ENCODE measurements at regions not wholly inside any gene's neighbourhood (a gene's known extent, or its start where the extent isn't known, plus 50 kb on each side); places are given as distances from the start of the nearest gene placed in this dataset.
"Not testable (repeated sequence)": the region's sequence is repeated elsewhere in the genome, so short reads cannot be mapped to it uniquely, and the experiment has no call there.

DNA sequence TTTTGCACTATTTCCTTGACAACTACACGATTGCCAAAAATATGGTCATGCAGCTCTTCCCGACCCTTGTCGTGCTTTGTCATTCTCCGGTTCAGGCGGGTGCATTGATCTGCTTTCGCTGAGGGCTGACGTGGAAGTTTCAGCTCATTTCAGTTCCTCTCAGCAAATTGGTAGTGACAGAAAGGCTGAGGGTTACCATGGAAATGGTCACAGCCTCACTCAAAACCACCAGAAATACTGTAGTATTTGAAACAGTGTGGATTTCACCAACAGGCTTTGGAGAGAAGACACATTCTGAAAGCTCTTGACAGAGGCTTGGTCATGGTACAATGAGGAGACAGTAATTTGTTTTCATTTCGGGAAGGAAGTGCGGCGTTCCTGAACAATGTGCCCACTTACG, 99.7 kb upstream of the EXOC2 start:
- no peak for ATAC-seq

DNA sequence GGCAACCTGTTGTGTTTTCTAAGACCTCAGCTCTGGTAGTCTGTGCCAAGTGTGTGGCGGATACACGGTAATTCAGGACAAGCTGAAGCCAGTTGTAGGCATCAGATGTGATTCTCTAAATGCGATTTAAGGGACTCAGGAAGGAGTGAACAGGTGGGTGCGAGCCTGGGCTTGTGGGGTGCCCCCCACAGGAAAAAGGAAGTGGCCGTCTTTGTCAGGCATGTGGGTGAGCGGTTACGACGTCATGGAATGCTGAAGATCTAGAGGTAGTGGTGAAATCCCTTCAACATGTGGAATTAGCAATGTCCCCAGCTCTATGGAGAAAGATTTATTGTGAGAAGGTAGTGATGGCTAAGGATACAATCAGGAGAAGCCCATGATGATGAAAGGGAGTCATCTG, 95.1 kb upstream of the EXOC2 start:
- no peak for ATAC-seq

GRCh38 chr6:786946-787763, 94.2 kb upstream of the EXOC2 start:
- no peak for ATAC-seq

GRCh38 chr6:783966-784735, 91.2 kb upstream of the EXOC2 start:
- no peak for ATAC-seq

DNA sequence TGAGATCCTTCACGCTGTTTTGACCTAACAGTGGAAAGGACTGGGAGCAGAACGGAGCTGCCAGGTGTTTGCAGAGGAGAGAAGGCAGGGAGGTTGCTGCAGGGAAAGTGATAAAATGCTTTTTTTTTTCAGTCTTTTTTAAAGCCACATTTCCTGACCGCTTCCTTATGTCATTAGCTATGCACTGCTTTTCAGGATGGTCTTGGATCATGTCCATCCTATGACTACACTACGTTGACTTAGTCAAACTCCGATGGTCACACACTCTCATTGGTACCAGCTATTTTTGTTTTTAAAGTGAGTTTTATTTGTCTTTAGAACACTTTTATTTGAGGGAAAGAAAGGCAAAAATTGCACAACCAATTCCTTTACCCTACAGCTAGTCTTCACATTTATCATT, 89.2 kb upstream of the EXOC2 start:
- ATAC-seq: no peak

GRCh38 chr6:781350-781961, 88.5 kb upstream of the EXOC2 start:
- no peak for ATAC-seq

- ATAC-seq: no peak
Measured at GRCh38 chr6:780706-781105, 87.8 kb upstream of the EXOC2 start.

DNA sequence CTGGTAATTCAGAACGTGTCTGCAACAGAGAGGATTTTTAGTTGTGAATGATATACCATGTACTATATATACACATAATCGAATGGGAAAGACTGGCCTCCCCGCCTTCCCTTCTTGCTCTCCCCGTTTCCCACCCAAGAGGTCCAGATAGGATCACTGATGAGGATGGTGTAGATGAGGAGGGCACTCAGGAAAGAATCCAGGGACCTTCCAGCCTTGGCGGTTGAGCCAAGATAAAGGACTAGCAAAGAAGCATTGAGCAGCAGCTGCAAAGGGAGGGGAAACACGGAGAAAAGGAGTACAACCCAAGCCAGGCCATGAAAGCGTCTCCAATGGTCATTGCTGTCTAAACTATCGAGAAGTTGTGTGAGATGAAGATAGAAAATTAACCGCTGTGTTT, 84.0 kb upstream of the EXOC2 start:
- ATAC-seq: no peak

DNA sequence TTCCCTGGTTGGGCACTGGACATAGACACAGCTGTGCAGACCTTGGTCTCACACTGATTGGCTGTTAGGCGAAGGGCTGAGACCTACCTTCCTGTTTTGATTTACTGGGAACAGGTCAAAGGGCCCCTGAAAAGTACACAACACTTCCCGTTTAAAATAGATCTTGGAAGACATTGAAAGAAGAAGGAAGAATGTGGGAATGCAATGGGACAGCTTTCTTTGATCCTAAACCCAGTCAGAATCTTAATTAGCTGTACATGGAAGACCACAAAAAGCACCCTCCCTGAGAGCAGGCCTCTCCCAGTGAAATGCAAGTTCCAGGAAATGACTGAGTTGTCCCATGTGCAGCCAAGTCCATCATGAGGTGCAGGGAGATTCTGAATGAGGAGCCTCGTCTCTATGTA, 83.6 kb upstream of the EXOC2 start:
- ATAC-seq: no peak

DNA sequence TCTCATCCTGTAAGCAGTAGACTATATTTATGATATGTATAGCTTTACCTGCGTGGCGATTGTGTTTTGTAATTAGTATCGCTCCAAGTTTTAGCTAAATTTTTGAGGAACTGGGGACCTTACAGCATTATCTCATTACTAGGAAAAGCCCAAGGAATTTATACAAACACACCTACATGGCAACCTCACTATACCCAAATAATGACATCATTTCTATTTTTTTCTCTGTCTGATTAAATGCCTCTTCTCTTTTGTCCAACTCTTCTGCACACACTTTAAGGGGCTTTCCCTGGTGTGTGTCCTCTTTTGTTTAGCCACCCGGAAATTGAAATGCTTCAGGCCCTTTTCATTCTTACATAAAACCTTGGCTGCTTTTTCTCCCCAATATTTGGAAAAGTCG, 82.9 kb upstream of the EXOC2 start:
- ATAC-seq: no peak

DNA sequence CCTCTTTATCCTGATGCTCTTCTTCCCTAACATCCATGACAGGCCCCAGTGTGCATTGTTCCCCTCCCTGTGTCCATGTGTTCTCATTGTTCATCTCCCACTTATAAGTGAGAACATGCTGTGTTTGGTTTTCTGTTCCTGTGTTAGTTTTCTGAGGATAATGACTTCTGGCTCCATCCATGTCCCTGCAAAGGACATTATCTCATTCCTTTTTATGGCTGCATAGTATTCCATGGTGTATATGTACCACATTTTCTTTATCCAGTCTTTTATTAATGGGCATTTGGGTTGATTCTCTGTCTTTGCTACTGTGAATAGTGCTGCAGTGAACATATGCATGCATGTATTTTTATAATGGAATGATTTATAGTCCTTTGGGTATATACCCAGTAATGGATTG, 78.7 kb upstream of the EXOC2 start:
- ATAC-seq: not testable (repeated sequence)

DNA sequence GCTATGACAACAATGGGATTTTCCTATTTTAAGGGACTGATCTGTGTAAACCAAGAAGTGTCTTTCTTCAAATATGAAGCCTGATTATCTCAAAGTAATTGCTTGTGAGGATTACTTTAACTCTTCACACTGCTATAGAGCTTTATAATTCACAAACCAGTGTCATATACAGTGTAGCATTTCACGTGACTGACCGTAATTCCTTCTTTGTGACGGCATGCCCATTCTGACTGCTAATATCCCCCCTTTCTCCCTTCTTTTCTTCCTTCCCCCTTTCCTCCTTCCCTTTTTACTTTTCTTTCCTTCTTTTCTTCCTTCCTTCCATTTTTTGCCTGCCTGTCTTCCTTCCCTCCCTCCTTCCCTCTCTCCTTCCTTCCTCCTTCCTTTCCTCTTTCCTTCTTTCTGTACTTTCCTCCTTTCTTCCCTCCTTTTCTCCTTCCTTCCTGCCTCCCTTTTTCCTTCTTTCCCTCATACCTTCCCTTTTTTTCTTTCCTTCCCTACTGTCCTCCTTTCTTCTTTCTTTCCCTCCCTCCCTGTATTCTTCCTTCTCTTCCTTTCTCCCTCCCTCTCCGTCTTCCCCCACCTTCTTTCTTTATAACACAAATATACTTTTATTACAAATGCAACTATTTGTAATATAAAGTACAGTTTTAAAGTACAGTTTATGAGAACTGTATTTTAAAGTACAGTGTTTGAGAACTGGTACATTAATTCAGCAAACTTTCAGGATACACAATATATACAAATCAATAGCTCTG, 75.0 kb upstream of the EXOC2 start:
- ATAC-seq: no peak

GRCh38 chr6:766625-767024, 73.7 kb upstream of the EXOC2 start:
- no peak for ATAC-seq

DNA sequence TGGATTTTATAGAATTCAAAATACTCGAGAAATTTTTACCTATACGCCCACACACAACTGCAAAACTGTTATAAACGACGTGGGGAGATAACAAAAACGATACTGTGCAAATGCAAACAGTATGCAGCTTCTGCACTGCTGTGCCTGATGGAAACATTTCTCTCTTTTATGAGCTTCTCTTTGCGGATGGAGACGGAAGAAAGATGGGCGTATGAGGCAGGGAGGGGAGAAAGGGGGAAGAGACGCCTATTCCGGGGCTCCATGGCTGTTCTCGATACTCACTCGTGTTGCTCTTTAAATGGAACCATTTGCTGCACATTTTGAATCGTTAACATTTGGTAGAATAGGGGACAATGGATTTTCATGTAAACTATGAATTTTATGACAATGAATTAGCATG, 69.1 kb upstream of the EXOC2 start:
- ATAC-seq: no peak

- no peak for ATAC-seq
Measured at GRCh38 chr6:760982-761955, 68.3 kb upstream of the EXOC2 start.

DNA sequence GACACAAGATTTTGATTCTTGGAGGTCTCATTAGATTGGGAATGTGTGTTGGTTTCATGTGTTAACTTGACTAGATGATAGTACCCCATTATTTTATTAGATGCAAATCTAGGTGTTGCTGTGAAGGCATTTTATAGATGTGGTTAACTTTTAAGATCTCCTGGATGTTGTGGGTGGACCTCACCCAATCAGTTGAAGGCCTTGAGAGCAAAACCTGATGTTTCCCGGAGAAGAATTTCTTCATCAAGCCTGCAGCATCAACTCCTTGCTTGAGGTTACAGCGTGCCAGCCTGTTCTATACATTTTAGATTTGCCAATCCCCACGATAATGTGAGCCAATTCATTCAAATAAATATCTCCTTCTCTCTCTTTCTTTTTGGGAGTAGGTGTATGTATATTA, 66.8 kb upstream of the EXOC2 start:
- no peak for ATAC-seq

DNA sequence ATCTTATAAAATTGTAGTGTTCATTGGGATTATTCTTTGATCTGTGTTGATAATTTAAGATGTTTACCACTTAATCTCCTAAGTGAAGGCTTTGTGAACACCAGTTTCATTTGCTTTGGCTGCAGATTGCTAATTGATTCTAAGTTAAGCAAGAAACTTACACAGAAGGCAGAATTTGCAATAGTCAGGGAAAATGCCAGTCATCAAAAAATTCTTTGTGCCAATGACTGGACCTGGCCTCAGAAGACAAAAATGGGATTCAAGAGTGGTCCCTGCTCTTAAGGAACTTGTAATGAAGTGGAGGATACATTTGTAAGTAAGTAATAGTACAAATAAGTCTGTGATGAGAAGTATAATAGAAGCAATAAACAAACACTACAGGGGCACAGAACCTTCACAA, 63.3 kb upstream of the EXOC2 start:
- ATAC-seq: no peak

DNA sequence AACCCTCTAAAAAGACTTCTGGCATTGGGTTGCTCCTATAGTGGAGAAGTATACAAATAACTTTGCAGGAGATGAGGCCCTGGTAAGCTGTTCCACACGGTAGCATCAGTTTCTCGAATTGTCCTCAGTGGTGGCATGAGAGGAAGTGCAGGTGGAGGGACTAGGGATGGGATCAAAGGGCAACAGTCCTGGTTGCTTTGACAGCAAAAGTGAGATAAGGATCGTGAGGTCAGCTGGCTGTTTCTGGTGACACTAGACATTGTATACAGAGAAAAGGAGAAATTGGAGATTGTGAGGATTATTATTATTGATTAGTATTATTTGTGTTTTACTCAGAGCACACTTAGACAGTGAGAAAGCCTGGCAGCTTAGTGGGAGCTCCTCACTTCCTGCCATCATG, 61.3 kb upstream of the EXOC2 start:
- ATAC-seq: no peak

DNA sequence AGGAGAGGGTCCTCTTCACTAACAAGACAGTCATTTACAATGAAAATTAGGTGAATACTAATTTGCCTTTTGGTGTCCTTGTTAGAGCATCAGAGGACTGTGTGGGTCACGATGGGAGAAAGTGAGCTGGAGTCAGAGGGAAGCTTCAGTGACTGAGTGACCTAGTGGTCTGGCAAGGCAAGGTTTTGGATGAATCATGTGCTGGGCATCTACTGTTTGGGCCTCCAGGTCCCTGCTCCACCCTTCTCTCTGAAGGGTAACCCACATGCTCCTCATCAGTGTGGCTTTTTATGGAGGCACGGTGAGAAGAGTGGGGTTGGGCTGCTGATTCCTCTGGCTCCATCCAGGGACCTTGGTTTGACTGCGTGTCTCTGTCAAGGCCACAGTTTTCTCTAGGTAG, 60.5 kb upstream of the EXOC2 start:
- no peak for ATAC-seq

GRCh38 chr6:752438-752837, 59.5 kb upstream of the EXOC2 start:
- no peak for ATAC-seq

DNA sequence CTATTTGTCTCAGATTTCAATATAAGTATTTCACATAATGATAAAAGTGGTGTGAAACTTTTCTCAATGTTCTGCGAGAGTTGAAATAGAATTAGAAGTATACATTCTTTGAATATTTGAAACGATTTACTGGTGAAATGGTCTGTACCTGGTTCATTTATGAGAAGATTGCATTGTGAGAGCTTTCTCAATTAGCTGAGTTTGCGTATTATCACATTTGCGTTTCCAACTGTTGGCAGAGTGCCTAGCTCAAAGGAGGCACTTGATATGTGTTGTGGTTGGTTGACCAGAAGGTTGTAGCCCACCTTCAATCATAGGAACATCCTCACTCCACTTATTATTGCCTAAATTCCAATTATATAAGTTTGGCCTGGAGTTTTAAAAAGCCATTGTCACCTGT, 58.8 kb upstream of the EXOC2 start:
- no peak for ATAC-seq

DNA sequence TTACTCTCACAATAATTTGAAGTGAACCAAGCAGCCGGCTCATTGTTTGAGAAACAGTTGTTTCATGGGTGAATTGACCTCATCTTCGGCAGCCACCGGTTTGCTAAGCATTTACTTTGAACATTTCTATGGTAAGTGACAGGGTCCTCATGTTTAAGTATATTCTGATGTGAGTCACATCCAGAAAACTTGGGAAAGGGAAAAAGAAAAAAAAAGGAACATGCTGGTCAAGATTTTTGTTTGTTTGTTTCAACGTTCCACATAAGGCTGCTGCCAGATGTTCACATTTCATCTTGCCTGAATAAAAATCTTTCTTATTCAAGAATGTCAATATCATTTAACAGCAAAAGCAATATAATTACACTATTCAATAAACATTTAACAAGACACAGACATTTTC, 55.0 kb upstream of the EXOC2 start:
- no peak for ATAC-seq

Measured in activated CD4-positive, CD25-positive, alpha-beta regulatory T cell treated with anti-CD3 and anti-CD28 coated beads, Interleukin-2, amount 50 U/mL, for 24 hours (primary cell).